Right cardiac atrium (tissue), 5 donors: ENCODE measurements at regions not wholly inside any gene's neighbourhood (a gene's known extent, or its start where the extent isn't known, plus 50 kb on each side); places are given as distances from the start of the nearest gene placed in this dataset.
A peak's percentile ranks its signal among the peaks of the same experiment; 100 is the strongest.

Experiments
- ATAC-seq, 2 donors: fragments of 200-7000 bp; cut with Tn5 transposase; one replicate each; pipeline versions ENCODE4 v1.8.0 to v1.9.1; 2020; ENCODE audit warnings: moderate library complexity in 2 of 2, mild to moderate bottlenecking in 1 of 2
- DNase-seq, 3 donors: peaks; one replicate each; pipeline ENCODE4 v3.0.0-alpha.2; 2020
- H3K27ac ChIP-seq: one replicate; pipeline ENCODE4 v1.5.1; 2013; ENCODE audit warnings: mild to moderate bottlenecking, low read length, control low read depth, moderate library complexity
- H3K27me3 ChIP-seq: one replicate; pipeline ENCODE4 v1.6.1; 2013; ENCODE audit not compliant: control insufficient read depth, insufficient read depth
- H3K4me1 ChIP-seq: one replicate; pipeline ENCODE4 v1.6.1; 2013; ENCODE audit warnings: low read length; ENCODE audit not compliant: control insufficient read depth, insufficient read depth
- H3K4me3 ChIP-seq: one replicate; pipeline ENCODE4 v1.5.1; 2013; ENCODE audit warnings: low read length, control low read depth
- H3K9me3 ChIP-seq: one replicate; pipeline ENCODE4 v1.6.1; 2013; ENCODE audit warnings: low read length; ENCODE audit not compliant: control insufficient read depth
- WGBS: extraction: QIAGEN DNeasy Blood & Tissue Kit; methylation state at CpG from one replicate; pipeline ENCODE4 v1.1.7; 2013; 5-methylcytosine and 5-hydroxymethylcytosine counted together
- intact Hi-C, 4 donors: fragments of 100-400 bp; cut with DNase I; formaldehyde crosslinking; loops; one replicate each; pipeline versions ENCODE4 v1.11.0 to v1.14.0; 2022 to 2023
- donor health status: healthy with polysubstance abuse.
- donor health status: DM: no; HTN: yes; CAD: no.
- donor health status: DM: no; HTN: no; CAD: no.
- donor health status: DM: no; HTN: yes; CAD: no; lungs with severe emphysema.
- donor health status: DM: yes; HTN: yes; CAD: no.

DNA sequence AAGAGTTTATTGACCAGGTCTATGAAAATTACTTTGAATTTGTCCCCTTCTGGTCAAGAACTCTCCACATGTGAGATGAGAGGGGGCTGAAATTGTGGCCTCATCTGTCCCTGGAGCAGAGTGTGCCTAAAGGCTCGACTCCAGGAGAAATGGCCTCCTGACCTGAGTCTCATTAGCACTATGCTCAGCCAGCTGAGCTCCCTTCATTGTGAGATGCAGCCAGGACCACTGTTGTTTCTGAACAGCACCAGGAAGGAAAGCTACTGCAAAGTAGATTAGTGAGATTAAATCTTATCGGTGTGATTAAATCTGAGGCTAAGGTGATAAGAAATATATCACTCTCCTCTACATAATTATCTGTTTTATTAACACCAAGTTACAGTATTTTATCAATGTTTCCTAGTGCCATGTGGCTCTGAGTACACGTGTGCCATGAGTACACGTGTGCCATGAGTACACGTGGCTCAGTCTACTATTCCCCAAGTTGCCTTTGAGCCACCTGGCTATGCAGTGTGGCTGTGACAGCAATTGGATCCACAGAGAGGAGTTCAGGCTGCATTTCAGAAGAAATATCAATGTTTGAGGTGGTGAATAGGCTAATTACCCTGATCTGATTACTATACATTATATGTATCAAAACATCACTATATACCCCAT is 126.9 kb downstream of the IPMK start:
- no peak overlapping the region for H3K4me3 ChIP-seq
- H3K27me3 ChIP-seq: no peaks in the 10 kb centered on the region
- H3K9me3 ChIP-seq: no peaks in the 10 kb centered on the region
- intact Hi-C loops: no loop called here
- H3K27ac ChIP-seq: no peak overlapping the region
- 66% methylated on average over 5 of the region's 5 CpGs for WGBS
- no peaks in the 10 kb centered on the region for H3K4me1 ChIP-seq
- ATAC-seq (no peak), DNase-seq (no peak)

GRCh38 chr10:58140054-58140453 is 127.6 kb downstream of the IPMK start:
- H3K4me1 ChIP-seq: no peaks in the 10 kb centered on the region
- intact Hi-C loops: no loop called here
- no peaks in the 10 kb centered on the region for H3K9me3 ChIP-seq
- H3K4me3 ChIP-seq: no peak overlapping the region
- no peaks in the 10 kb centered on the region for H3K27me3 ChIP-seq
- 77% methylated on average over 2 of the region's 2 CpGs for WGBS
- no peak overlapping the region for H3K27ac ChIP-seq
- DNase-seq (no peak), ATAC-seq (no peak)

DNA sequence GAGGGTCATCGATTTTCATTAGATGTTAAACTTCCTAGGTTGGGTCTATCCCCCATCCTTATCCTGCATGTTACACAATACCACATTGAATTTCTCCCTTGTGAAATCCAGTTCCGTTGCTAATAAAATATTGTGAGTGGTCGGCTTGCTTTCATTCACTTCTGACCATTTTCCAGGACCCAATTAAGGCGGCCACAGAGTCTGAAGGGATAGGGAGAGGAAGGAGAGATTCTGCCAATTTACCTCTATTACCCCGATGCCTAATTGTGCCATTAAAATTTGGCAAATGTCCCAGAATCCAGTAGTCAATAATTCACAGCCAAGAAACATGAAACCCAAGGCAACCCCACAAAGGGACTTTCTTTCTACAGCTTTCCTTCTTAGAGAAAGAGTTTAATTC is 129.9 kb downstream of the IPMK start:
- Histone ChIP-seq H3K4me3 (no peak overlapping the region), H3K27ac (no peak overlapping the region), H3K4me1 (no peaks in the 10 kb centered on the region), H3K9me3 (no peaks in the 10 kb centered on the region), H3K27me3 (no peaks in the 10 kb centered on the region)
- ATAC-seq (no peak), DNase-seq (no peak)
- 62% methylated on average over 5 of the region's 5 CpGs for WGBS
- intact Hi-C loops: no loop called here

DNA sequence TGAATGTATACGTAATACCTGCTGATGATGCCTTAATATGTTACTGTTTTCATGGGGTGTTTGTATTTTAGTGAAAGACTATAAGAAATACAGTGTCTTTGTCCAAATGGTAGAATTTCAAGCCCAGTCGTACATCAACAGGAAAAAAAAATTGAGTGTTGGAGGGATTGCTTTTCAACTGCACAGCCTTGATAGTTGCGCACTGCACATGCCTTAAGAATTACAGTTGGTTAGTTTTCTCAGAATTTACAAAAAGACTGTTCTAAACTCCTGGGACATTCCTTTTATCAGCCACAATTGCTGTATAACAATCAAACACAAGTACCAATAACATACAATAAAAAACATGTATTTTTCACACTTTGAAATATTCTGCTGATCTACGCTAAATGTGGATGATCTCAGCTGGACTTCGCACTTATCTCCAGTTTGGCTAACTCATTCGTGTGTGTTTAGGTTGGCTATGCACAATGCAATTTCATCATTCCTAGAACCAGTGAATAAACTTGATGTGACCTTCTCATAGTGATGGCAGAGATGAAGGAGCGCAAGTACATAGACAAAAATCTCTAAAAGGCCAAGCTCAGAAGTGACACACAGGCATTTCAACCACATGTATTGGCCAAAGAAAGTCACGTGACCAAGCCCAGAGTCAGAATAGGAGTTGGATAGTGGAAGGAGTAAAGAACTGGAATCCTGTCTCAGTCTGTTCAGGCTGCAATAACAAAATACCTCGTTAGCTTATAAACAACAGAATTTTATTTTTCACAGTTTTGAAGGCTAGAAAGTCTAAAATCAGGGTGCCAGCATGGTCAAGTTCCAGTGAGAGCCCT is 152.3 kb downstream of the IPMK start:
- ATAC-seq: peak in 1 of 2 donors; percentile 26
- WGBS: 63% methylated on average over 9 of the region's 9 CpGs

GRCh38 chr10:58109731-58110130 is 158.0 kb downstream of the IPMK start:
- ATAC-seq (no peak), DNase-seq (no peak)

More for the DNA sequence above, 152.3 kb downstream of the IPMK start:
- intact Hi-C loops: no loop called here
- Histone ChIP-seq H3K4me3 (no peak overlapping the region), H3K9me3 (no peaks in the 10 kb centered on the region), H3K4me1 (no peaks in the 10 kb centered on the region), H3K27ac (no peak overlapping the region), H3K27me3 (no peaks in the 10 kb centered on the region)
- DNase-seq: no peak

GRCh38 chr10:58107506-58107905 is 160.2 kb downstream of the IPMK start:
- WGBS: 83% methylated on average over 2 of the region's 2 CpGs
- Histone ChIP-seq H3K4me3 (no peak overlapping the region), H3K27me3 (no peaks in the 10 kb centered on the region), H3K4me1 (no peaks in the 10 kb centered on the region), H3K27ac (no peak overlapping the region), H3K9me3 (no peaks in the 10 kb centered on the region)
- DNase-seq: no peak
- intact Hi-C loops: no loop called here
- no peak for ATAC-seq

More at GRCh38 chr10:58109731-58110130, 158.0 kb downstream of the IPMK start:
- Histone ChIP-seq H3K4me1 (no peaks in the 10 kb centered on the region), H3K27me3 (no peaks in the 10 kb centered on the region), H3K4me3 (no peak overlapping the region), H3K27ac (no peak overlapping the region), H3K9me3 (no peaks in the 10 kb centered on the region)
- 60% methylated on average over 3 of the region's 3 CpGs for WGBS
- intact Hi-C loops: no loop called here

DNA sequence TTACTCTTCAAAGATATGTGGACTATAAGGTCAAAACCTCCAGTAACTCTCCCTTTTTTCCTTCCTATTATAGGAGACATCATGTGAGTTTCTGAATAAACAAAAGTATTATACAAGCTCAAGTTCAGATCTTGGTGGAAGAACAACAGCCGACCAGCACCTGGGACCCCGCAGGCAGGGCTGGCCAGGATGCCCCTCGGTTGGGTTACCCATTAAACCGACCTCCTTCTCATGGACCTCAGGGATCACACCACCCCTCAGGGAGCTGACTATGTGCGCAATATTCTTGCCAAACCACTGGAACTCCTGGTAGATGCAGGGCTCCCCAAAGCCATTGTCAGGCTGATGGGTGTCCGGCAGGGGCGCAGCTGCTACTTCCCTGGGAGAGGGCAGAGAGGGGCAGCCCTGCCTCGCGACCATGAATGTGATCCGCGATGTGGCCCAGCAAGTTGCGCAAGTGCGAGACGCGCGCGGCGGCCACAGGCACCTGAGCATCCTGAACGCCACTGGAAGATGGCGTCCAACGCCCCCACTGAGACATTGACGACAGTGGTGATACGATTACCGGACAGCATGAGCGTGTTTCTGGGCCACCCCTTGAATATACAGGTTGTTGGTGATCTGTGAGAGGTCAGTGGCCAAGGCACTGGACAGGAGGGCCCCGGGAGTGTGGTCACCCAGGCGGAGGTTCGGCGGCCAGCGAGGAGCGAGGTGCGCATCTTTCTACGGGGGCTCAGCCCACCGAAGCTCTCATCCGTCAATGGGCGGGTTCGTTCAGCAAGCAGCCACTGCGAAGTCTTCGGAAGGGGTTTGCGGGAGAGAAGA is 161.3 kb downstream of the IPMK start:
- Histone ChIP-seq H3K4me3 (no peak overlapping the region), H3K4me1 (no peaks in the 10 kb centered on the region), H3K27me3 (no peaks in the 10 kb centered on the region), H3K27ac (no peak overlapping the region), H3K9me3 (no peaks in the 10 kb centered on the region)
- peak in 1 of 3 donors; percentile 48 for DNase-seq
- 96% methylated on average over 40 of the region's 40 CpGs for WGBS
- intact Hi-C loops: no loop called here
- no peak for ATAC-seq

DNA sequence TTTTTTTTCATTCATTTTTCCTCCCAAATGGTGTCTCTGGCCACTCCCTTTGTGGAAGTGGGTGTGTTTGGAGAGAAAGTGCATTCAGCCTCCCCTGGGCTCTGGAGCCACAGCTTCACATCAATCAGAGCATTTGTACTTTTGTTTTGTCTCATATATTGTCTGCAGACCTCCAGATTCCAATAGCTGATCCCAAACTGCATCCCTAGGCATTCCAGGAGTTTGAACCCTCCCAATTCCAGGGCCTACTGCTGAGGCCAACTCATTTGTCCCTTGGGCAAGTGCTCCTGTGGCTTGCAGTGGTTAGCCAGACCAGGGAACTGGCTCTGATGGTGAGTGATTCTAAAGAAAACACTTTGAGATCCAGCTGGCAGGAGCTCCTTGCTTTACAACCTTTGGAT is 163.3 kb downstream of the IPMK start:
- peak in 2 of 3 donors; percentile 17 to 59 for DNase-seq
- ATAC-seq: peak in 1 of 2 donors; percentile 59
- intact Hi-C loops: no loop called here

DNA sequence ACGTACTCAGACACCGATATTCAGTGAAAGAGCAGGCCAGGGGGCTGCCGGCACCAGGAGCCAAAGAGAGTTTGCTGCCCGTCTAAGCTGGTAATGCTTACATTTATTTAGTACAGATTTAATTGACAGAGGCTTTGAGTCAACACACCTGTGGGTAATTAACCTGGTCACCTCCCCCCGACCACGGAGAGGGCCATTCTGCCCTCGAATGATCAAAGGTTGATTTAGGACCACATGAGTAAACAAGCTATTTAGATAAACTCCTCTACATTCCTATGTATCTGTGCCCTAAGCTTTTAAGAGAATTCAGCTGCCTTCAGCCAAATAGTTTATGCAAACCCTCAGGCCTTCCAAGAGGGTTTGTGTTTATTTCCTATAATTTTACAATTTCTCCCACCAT is 164.8 kb downstream of the IPMK start:
- no peak for ATAC-seq
- 78% methylated on average over 7 of the region's 7 CpGs for WGBS
- intact Hi-C loops: no loop called here

More for the DNA sequence above, 163.3 kb downstream of the IPMK start:
- Histone ChIP-seq H3K27me3 (no peaks in the 10 kb centered on the region), H3K27ac (no peak overlapping the region), H3K4me3 (no peak overlapping the region), H3K9me3 (no peaks in the 10 kb centered on the region), H3K4me1 (no peaks in the 10 kb centered on the region)

DNA sequence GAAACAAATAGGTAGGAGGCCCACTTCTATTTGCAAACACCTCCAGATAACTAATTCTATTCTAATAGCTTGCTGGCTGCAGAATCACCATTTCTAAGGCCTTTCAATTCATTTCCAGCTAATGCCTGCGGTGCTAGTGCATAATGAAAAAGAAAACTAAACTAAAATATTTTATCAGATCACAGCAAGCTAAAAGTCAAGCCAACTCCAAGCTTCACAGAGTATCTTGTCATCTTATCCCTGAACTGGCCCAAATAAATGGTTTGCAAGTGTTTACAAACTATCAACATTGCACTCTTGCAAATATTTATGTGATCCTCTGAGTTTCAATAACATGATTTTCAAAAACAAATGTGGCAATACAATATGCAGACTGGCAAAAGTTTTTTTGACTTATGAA is 166.0 kb downstream of the IPMK start:
- H3K9me3 ChIP-seq: no peaks in the 10 kb centered on the region
- no peak overlapping the region for H3K27ac ChIP-seq
- H3K27me3 ChIP-seq: no peaks in the 10 kb centered on the region
- 85% methylated on average over 1 of the region's 1 CpG for WGBS
- no peak overlapping the region for H3K4me3 ChIP-seq
- intact Hi-C loops: no loop called here
- DNase-seq (no peak), ATAC-seq (no peak)
- no peaks in the 10 kb centered on the region for H3K4me1 ChIP-seq

More for the DNA sequence above, 164.8 kb downstream of the IPMK start:
- Histone ChIP-seq H3K4me3 (no peak overlapping the region), H3K27ac (no peak overlapping the region), H3K27me3 (no peaks in the 10 kb centered on the region), H3K9me3 (no peaks in the 10 kb centered on the region), H3K4me1 (no peaks in the 10 kb centered on the region)
- no peak for DNase-seq
